Inflammatory macrophage treated with lipopolysaccharide for 1 hour (primary cell): ENCODE measurements at regions not wholly inside any gene's neighbourhood (a gene's known extent, or its start where the extent isn't known, plus 50 kb on each side); places are given as distances from the start of the nearest gene placed in this dataset.
A peak's percentile ranks its signal among the peaks of the same experiment; 100 is the strongest.

Experiments
- DNase-seq, 2 donors: peaks; one replicate each; pipeline ENCODE4 v3.0.0-alpha.2; 2020 to 2022

DNA sequence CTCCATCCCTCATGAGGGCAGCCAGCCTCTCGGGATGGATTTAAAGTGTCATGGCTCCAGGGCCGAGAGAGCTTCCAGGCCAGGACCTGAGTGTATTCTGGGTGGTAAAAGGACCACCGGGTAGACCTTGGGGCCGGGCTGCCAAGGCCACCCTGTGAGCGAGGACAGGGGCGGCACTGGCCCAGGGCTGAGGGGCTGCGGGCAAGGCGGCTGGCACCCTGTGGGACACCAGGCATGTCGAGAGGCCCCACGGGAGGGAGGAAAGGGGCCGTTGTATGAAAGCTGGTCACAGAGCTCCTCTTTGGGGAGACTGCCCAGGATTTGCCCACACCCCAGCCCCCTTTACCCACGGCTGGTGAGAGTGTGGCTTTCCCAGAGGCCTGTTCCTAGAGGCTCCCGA is 92.3 kb upstream of the RTL6 start:
- DNase-seq, result no peak

DNA sequence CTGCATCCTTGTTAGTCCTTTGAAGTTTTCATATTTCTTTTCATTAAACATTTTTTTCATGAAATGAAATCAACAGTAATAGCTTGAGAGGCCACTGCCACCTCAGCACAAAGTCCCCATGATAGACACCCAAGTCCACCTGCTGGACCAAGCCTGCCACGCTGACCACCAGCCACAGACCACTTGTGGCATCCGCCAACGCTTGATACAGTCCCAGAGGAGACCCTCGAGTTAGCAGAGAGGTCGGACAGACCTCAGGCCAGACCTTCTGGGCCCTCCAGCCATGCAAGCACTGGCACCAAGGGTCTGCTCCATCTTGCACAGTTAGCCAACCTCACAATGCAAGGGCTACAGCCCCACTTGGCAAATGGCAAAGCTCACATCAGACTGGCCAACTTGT is 91.8 kb upstream of the RTL6 start:
- no peak for DNase-seq

- no peak for DNase-seq
These were observed 90.3 kb upstream of the RTL6 start for GRCh38 chr22:44588348-44588747.

DNA sequence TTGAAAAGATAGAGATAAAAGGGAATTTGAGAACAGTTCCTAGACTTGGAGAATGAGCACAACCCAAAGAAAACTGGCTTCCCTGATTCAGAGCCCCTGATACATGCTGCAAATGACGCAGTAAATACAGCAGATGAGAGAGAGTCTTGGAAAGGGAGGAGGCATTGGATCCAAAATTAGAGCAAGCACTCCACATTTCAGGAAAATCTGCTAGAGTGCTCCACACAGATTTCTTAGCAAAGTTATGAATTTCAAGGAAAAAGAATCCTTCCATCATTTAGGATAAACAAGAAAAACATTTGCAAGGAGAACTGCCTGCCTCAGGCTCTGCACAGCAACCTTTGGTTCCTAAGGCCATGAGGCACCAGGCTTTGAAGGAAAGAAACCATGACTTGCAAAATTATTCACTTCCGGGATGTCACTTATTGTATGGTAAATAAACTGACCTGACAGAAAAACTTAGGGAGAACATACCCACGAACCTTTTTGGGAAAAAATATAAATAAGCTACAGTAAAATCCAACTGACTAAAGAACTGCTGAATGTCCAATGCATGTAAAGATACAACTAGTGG is 89.8 kb upstream of the RTL6 start:
- no peak for DNase-seq

- DNase-seq, result no peak
These were observed 89.1 kb upstream of the RTL6 start for GRCh38 chr22:44586999-44587736.

DNA sequence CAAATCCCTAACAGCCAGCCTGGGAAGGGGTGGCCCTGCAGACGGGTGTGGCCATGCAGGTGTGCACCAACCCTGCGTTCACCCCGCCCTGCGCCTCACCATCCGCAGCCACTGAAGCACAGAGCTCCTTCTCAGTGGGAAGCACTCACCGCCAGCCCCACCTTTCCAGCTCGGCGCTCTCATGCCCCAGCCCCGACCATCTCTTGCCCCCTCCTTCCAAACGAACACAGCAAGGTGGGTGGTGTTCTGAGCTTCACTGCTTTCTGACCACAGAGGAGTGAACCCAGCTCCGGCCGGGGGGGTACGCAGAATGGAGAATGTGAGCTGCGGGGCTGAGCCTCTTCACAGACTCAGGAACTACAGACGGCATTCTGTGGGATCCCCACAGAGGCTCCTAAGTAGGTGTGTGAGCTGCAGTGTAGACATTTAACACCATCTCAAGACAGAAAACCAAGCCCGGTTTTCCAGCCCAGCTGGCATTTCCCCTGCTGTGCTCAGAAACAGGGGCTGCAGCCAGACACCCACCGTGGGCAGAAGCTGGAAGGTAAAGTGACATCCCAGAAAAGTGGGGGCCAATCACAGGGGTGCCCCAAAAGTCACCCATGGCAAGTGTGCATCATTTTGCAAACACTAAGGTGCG is 88.4 kb upstream of the RTL6 start:
- no peak for DNase-seq

GRCh38 chr22:44585559-44586350 is 87.7 kb upstream of the RTL6 start:
- DNase-seq, result no peak

DNA sequence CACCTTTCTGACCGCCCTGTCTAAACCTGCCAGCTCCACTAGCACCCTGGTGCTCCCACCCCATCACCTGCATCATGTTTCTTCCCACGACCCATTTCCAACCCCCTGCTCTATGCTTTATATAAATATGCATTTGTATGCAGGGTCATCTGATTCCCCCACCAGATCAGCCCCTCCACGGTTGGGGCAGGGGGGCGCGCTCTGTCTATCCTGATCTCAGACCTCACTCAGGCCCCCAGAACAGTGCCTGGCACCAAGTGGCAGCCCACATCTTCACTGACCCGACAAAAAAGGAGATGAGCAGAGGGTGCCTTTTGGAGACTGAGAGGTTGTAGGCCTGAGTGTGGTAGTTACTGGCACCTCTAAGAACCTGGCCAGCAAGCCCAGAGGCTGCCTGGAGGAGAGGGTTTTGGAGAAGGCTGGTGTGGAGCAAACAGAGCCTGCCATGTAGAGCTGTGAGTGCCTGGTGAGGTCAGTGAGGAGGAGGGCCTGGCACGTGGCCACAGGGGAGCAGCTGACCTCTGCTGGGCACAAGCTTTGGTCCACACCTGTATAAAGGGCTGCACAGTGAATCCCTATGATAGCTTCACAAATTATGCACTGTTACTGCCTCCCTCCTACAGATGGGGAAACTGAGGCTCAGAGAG is 86.3 kb upstream of the RTL6 start:
- DNase-seq, result no peak

- DNase-seq, result no peak
These were observed 85.8 kb upstream of the RTL6 start for GRCh38 chr22:44583854-44584253.

DNA sequence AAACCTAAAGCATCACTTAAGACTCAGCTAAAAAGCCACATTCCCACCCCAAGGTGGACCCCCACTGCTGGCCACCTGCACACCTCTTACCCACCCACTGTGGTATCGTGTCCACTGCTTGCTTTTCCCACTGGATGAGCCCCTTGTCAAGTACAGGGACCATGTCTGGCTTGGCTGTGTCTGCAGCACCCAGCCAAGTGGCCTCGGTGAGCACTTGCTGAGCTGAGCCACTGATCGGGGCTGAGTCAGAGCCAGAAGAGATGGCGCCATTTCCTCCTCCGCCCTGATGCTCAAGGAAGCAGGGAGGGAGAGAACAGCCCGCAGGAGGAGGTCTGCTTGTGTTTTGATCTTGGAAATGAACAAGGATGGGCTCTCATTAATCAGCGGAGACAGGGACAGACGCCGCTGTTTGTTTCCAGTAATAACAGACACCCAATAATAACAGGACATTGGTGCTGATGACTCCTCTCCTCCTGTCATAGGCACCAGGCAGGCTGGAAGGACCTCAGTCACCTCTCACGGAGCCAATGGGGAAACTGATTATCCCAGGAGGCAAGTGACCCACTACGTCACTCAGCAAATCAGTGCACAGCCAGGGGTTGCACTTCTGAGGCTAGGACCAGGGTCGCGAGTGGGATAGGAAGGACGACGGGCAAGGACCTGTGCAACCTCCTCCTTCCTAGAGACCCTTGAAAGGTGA is 85.2 kb upstream of the RTL6 start:
- DNase-seq, result no peak

DNA sequence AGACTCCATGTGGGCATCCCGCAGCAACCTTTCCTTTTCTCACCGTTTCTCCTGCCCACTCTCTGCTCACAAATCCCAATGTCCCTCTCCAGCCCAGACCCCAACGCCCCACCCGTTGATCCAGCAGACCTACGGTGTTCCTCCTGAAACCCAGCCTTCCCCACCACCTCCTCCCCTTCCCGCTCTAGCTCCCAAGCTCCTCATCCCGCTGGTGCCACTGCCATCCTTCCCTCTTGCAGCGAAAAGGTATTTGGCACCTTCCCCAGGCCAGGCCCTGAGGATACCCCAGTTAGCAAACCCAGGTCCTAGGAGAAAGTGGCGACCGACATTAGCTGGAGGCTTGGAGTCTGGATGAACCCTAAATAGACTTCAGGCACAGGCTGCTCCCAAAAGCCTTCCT is 84.0 kb upstream of the RTL6 start:
- no peak for DNase-seq

DNA sequence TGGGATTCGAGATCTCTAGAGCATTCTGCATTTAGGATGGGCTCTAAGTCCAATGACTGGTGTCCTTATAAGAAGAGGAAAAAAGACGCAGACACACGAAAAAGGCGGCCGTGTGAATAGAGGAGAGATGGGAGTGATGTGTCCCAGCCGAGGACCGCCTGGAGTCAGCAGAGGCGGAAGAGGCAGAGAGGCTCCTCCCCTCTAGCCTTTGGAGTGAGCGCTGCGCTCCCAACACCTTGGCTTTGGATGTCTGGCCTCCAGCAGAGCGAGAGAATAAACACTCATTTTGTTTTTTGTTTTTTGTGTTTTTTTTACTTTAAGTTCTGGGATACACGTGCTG is 83.0 kb upstream of the RTL6 start:
- DNase-seq, result no peak

DNA sequence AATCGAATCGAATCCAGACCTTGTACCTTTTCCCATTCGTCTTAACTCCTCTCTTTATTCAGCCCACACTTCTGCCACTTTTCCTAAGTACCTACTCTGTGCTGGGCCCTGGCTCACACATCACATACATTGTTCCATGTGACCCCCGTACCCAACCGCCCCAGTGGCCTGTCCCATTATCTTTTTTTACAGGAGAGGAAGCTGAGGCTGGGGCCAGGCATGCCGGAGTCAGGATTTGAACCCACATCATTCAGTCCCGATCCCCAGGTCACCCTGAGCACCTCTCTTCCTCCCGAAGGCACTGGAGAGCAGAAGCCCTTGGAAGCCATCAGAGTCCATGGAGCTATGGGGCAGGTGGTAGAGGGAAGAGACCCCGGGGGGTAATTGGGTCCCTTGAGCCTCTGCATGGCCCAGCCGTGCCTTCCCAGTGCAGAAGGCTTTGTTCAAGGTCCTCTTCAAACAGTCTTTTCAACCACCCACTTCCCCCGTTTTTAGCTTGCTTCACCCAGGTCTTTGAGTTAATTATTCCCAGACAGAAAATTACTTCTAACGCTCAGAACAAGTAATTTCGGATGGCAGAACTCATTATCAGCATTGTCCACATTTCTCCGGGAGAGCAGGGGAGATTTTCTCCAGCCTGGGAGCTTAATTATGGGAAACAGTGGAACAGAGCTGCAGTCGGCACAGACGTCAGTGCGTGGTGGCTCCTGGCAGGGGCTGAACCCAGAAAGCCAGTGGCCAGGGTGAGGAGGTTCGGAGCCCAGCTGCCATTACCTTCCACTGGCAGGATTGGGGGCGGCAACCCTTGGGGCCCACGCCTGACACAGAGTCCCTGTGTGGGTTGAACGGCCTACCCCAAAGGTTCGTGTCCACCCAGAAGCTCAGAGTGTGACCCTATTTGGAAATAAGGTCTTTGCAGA is 82.4 kb upstream of the RTL6 start:
- DNase-seq, result no peak

GRCh38 chr22:44578516-44579230 is 80.6 kb upstream of the RTL6 start:
- DNase-seq, result no peak

GRCh38 chr22:44578110-44578457 is 80.1 kb upstream of the RTL6 start:
- DNase-seq, result no peak

DNA sequence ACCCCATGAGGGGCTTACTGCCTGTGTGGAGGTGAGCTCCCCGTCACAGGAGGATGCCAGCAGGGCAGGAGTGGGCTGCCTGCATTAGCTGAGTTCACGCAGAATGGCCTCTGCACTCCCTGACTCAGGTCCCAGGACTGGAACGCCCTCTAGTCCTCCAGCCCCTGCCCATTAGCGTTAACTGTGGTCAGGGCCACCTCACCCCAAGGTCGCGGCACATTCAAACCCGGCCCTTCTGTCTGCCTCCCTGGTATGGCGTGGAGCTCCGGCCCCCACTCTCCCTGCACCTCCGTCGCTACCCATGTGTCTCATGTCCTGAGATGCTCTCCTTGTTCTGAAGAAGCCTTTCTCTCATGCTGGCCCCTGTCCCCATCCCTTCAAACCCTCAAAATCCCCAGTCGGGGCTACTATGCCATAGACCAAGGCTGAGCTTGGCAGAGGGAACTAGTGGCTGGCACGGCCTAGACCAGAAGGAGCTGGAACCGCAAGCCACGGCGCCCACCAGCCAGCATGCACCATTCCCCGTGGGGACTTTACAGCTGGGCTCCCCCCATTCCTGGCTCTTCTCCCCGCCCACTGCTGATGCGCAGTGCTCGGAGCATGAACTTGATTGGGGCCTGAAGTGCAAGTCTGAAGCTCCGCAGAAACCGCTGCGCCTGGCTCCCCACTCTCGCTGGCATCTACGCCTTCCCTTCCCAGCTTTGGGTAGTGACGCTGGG is 79.5 kb upstream of the RTL6 start:
- DNase-seq, result peak in 1 of 2 donors; percentile 13

- DNase-seq, result no peak
These were observed 78.6 kb upstream of the RTL6 start for GRCh38 chr22:44576311-44577260.

GRCh38 chr22:44575381-44576268 is 77.6 kb upstream of the RTL6 start:
- no peak for DNase-seq
